Hindlimb muscle (tissue), 1 donor: ENCODE measurements at regions not wholly inside any gene's neighbourhood (a gene's known extent, or its start where the extent isn't known, plus 50 kb on each side); places are given as distances from the start of the nearest gene placed in this dataset.
"Not testable (repeated sequence)": the region's sequence is repeated elsewhere in the genome, so short reads cannot be mapped to it uniquely, and the experiment has no call there.

ENCODE experiments used
- DNase-seq: peaks from one replicate; pipeline ENCODE4 v3.0.0-alpha.2; 2013

DNA sequence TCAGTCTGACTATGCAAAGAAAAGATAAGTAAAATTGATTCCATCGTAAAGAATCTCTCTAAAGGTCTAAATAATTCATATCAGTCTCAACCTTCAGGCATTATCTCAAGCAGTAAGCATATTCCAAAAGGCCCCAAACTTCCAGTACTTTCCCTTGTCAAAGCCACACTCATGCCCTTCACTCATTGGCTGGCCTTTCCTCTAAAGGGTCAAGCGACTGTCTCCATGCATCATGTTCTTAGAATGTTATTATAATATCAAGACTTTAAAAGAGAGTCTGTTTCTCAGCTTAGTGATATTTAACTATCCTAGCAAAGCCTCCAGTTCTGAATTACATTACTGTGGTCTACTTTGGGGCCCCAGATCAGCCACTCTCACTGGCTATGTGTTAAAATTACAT lies 271.3 kb downstream of the MREG start:
- DNase-seq, result no peak

DNA sequence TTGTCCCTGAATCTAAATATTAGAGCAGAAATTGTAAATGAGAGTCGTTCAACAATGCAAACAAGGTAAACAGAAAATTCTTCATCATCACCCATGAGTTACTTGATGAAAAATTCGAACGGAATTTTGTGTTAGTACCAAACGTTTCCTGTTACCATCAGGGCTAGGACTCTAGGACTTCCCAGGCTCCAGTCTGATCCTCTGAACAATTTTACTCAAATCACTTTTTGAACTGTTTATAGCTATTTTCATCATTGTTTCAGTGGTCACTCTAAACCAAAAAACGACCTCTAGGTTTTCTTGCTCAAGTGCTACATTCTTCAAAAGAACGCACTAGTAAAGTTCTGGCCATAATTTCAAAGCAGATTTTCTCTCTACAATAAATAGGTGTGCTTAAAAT lies 273.3 kb downstream of the MREG start:
- no peak for DNase-seq

DNA sequence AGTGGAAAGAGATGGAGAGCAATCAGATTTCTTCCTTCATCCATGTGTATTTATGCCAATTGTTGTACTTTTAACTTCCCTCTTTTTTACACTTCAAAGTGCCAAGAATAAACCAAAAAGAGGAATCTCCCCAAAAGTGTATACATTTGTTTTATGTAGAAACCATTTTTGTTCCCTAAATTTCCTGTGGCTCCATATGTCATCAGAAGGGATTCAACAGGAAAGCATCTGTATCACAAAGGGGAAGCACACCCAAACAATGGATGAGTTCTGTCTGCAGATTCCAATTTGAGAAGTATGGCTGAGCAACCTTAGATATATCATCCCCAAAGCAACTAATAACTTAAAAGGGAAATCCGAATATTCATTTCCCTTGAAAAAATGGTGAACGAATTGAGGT lies 275.0 kb downstream of the MREG start:
- DNase-seq, result no peak

DNA sequence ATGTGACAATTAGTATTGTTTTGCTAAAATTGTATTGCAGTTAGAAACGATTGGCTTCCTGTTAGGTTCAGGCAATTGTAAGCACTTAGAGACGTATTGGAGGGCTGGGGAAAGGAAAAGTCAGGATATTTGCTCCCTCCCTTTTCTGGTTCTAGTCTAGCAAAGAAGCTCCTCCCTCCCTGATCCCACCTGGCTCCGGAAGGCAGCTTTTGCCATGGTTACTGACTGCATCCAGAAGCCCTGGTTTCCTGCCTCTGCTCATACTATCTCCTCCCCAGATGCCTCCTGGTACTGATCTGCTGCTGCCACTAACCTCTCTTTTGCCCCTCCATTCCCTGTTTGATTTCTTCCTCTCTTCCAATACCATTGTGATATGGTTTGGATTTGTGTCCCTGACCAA lies 275.9 kb downstream of the MREG start:
- DNase-seq, result no peak

DNA sequence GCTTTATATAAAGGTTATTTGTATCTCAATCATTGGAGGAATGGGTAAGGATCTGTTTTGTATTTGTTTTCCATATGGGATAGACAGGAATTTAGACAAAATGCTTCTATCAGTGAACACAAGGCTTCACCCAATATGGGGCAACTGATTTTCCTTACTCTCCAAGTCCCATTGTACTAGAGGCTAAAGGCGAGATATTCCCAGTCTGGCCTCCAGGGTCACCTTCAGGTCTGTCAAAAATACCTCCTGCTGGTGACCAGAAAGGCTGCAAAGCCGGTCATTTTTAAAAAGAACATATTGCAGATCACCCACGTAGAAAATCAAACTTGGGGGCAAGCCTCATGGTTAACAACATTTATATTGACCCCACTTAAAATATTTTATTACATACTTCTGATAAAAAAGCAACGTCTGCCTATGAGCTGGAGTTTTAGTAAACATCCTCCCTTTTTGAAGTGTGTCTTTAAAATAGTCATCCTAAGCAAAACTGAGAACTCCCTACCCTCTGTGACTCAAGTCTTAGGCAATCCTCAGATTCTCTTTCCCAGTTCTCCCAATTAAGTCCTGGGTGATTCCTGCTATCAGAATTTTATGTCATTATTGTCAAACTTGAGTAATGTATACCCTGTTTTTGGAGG lies 276.6 kb downstream of the MREG start:
- no peak for DNase-seq

DNA sequence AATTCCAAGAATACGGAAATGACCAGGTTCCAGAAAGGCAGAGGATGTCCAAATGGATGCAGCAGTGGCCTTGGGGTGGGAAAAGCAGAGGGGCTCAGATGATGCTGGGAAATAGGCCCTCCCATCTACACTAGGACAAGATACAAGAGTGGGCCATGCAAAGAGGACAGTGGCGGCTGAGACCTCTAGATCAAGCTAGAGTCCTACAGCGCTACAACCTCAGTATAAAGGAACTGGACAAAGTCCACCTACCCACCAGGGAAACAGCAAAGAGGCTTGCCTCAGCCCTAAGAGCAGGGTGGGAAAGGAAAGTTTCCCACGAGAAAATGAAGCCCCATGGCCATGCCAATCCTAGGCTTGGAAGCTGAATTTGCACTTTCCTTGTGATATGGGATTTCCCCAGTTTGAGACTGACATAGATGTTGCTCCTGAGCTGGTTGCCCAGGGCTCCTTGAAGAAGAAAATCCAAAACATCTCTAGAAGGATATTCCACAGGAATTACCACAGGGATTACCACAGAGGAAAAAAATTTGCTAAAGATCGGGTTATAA lies 282.2 kb downstream of the MREG start:
- DNase-seq, result no peak

DNA sequence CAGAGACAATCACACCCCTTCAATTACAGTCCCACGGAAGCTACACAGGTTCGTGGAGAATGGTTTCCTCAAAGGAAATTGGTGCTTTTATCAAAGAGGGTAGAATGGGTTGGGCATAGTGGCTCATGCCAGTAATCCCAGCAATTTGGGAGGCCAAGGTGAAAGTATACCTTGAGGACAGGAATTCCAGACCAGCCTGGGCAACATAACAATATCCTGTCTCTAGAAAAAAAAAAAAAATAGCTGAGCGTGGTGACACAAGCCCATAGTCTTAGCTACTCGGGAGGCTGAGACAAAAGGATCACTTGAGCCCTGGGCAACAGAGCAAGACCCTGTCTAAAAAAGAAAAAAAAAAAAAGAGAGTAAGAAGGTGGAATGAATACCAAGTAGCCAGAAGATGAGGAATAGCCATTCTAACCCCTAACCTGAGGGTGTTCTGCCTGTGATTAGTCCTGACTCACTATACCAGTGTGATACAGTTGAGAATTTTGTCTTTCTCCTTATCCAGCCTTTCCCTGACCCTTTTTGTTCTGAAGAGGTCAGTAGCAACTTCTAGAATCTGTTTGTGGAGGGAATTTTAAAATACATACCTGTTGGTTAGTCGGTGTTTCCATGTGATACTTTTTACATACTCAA lies 283.2 kb downstream of the MREG start:
- no peak for DNase-seq

DNA sequence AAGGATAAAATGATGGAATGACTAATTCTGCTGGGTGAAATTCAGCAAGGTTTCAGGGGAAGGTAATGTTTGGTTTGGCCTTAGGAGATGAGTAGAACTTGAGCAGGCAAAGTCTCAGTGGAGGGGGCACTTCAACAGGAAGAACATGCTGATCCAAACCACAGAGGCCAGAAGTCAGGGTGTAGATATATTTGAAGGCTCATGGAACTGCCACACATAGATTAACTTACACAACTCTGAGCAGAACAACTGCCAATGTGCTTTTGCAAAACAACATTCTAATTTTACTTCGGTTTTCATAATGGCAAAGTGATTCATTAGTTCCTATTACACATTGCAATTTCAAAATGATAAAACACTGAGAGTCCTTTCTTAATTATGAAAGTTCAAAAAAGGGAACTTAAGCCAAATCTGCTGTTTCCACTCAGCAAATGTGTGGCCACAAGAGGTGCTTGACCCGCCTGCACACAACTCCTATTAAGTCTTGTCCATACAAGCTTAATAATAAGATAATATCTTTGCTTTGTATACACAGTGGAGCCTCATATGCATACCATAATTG lies 284.8 kb downstream of the MREG start:
- no peak for DNase-seq

DNA sequence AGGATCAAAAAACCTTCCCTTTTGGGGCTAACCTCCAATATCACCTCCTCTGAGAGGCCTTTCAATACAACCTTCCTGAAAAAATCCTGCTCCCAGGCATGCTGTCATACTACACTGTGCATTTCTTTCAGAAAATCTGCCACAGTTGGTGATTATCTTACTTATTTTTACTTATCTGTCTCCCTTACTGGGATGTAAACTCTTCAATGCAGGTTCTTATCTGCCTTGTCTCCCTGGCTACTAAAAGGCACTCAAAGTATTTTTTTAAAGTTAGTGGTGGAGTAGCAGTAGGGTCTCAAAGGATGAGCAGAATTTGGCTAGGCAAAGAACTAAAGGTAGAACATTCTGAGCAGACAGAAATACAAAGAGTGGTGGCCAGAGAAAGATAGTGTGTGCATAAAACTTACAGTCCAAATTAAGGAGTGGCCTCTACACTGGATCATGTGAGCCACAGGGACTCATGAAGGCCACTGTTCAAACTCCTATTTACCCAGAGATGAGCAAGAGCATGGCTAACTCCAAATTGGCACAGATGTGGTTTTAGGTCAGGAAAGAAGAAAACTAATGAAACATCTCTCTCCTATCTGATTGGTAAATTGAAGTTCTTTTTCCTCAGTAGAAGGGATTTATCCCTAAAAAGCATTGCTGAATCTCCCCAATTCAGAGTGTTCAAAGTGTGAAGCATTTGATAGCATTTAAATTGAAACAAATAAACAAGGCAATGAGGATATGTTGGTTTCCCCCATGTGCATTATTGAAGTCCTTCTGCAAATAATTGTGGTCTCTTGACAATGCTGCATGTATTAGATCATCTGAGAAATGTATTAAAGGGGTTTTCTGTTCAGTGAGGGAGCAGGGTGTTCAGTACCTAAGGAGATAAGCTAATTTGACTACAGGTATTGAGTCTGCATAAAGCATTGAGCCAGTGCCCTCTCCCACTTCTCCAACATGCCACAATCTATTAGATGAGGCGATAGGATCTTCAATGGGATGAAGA lies 285.5 kb downstream of the MREG start:
- DNase-seq, result no peak

DNA sequence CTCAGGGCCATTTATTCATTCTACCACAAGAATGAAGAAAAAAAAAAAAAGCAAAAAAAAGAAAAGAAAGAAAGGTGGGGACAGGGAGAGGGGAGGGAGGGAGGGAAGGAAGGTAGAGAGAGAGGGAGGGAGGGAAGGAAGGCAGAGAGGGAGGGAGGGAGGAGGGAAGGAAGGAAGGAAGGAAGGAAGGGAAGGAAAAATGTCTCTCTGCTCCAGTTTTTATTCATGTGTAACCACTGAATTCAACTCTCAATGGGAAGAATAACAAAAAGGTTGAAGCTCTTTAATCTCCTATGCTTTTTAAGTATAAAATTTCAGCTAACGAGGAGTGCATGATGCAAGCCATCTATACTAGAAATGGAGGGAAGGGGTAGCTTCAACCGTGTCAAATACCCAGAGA lies 287.3 kb downstream of the MREG start:
- no peak for DNase-seq

DNA sequence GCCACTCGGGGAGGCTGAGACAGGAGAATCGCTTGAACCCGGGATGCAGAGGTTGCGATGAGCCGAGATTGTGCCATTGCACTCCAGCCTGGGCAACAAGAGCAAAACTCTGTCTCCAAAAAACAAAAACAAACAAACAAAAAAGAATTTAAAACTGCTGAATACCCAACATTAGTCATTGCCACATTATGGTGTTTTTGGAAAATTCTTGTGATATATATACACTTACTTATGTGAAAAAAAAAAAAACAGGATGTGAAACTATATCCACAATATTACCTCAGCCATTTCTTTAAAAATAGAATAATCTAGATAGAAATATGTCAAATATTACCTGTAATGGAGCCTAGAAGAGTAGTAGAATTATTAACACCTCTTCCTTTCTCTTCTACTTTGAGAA lies 288.3 kb upstream of the FN1 start:
- DNase-seq, result no peak

DNA sequence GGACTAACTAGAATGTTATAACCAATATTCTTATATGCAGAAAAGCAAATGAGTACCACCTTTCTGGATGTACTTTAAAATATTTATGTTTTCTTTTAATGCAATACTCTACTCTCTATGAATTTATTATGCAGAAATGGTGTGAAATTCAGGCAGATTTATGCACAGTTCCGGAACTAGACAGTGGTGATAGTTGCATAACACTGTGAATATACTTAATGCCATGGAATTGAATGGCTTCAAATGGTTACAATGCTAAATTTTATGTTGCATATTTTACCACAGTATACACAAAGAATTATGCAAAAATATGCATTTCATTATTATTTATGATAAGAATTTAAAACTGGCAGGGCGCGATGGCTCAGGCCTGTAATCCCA lies 287.8 kb upstream of the FN1 start:
- DNase-seq, result no peak

DNA sequence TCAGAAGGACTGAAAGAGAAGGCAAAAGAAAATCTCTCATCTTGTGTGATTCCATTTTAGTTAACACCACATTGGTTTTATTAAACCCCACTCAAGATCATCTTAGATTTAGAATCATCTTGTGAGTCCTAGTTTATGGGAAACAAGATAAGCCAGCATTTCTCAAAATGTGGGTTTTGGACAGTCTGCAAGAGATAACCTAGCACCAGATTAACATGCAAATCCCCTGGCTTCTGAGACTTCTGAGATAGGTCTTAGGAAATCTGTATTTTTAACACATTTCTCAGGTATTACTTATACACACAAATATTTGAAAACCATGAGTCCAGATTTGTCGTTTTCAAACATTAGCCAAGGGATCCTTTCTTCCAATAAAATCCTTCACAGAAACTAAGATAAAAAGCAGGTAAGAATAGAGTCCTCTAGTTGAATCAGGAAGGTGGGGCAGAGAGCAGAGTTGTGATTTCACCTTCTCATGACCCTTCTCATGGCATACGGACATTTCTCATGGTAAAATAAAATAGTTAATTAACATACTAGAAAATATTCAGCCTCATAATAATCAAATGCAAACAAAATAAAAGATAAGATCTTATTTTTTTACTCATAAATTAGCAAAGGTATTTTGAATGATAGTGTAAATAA lies 287.2 kb upstream of the FN1 start:
- DNase-seq, result no peak

DNA sequence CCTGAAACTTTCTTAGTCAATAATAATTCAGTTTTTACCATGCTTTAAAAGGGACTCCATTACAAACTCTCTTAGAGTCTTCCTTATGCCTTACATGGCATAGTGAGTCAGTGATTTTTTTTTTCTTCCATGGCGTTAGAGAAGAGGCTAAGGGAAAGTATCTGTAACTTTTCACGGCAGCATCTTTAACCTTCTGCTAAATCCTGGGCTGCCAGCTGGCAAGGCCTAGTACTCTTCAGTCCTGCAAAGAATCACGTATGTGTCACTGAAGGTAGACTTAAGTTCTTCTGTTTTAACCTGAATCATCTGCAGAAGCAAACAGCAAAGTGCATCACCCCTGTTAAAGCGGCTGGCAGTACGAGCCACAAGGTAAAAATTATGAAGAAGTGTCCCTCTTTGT lies 286.3 kb upstream of the FN1 start:
- DNase-seq, result no peak

DNA sequence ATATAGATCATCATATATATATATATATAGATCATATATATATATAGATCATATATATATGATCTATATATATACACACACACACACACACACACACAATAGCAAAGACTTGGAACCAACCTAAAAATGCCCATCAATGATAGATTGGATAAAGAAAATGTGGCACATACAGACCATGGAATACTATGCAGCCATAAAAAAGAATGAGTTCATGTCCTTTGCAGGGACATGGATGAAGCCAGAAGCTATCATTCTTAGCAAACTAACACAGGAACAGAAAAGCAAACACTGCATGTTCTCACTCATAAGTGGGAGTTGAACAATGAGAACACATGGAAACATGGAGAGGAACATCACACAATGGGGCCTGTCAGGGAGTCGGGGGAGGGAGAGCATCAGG lies 285.6 kb upstream of the FN1 start:
- DNase-seq, result not testable (repeated sequence)

DNA sequence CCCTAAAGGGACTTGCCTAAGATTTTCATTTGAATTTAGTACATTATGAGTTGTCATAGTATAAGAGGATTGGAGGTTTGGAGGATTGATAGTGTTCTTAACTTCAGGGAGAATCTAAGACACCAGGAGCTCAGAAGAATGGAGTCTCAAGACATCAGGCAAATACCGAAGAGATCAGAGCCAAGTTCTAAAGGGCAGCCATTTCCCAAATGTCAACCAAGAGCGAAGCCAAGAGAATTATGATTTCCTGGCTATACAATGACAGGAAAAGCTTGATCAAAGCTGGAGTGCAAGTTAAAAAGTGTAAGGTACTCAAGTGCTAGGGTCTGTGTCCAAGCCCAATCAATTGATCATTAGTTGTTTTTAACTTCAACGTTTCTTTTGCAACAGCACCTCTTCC lies 283.0 kb upstream of the FN1 start:
- no peak for DNase-seq

DNA sequence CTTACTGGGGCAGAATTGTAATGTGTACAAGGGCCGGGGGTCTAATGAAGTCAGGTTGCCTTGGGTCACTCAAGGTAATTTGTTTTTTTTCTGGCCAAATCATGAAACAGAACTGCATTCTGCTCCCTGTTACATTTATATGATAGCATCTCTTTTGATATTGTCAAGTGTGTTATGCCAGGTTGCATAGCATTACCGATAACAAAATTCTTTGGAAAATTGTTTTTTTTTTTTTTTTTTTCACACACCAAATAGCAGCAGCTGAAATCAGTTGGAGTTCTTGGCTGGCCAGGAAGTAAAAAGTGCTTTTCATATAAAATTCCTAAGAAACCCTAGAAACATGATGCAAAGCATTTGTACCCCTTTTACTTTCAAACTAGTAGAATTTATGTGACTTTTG lies 282.6 kb upstream of the FN1 start:
- no peak for DNase-seq

DNA sequence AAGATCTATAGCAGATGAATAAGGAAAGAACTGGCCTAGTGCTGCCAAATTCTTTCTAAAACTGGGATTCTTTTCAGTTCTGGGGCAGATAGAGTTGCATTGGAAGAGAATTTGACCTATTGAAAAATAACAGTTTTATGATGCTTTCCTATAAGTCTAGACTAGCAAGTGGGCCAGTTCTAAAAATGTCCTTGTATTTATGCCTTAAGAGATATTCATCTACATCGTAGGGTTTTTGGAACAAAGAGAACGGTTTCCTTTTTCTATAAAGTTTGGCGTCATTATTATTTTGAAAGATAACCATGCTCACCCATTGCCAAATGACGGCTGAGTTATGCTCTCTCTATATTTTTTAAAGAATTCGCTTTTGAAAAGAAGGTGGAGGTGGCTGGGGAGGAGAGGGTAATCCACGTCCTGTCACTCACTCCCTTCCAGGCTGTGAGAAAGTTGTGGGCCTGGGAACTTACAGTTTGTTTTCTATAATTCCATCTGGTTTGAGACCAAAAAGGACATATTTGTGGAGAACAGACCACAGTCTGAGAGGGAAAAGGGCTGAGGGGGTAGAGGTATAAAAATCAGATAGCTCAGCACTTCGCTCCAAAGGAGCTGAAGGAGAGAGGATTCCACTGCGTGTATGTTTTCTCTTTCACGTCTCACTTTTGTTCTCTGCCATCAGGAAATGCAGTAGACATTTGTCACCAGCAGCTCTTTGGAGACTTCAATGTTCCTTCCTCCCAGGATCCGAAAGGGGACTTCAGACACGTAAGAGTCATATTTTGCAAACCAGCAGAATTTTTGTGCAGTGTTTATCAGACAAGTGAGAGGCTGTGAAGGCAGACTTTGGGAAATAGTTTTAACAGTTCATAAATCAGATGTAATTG lies 281.9 kb upstream of the FN1 start:
- DNase-seq, result peak; percentile 47

DNA sequence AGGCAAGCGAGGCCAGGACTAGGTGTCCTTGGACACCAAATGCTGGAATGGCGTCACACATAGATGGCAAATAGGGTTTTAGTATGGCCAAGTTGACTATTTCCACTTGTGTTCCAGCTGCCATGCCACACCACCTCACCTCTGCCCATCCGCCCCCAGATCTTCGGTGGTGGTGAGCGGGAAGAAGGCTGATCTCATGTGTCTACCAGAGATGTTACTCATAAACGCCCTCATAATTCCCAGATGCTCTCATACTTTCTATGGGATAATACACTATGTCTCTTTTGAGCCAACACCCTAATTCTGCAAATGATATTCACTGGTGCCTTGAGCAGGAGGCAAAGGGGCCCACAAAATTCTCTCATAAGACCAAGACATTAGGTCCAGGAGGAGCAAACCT lies 281.1 kb upstream of the FN1 start:
- no peak for DNase-seq

DNA sequence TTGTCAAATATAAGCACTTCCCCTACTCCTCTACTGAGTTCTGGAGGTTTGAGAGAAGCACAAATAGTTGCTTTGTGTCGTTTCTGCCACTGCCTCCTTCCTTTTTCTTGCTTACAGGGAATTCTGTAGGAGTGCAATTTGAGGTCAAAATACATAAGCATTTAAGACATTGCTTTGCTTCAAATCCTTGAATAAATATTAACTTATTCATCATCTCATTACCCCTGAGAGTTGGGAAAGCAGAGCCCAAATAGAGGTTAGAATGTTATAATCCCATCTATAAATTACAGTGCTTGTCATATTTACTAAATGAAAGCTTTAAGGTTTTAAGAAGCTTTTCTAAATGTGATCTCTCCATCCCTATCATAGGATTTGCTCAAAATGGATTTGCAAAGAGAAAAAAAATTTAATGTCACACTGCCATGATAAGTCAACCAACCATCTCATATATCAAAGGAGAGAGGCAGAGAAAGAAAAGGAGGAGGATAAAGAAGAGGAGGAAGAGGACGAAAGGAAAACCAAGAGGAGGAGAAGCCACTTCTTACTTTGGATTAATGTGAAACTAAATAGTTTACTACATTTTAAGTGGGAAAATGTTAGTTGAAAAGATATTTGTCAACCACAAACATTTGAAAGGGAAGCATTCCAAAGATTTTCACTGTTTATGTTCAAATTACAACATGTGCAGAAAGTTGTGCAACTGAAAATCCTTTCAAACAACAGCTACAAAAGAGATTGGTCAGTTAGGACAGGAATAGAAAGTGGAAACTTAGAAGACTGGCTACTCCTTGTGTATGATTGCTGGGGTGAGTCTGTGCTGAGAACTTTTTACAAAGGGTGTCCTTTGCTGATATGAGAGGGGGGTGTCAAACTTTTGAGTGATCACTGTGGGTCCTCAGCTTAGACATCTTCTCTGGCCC lies 277.3 kb upstream of the FN1 start:
- no peak for DNase-seq
